ENCODE measurements at regions not wholly inside any gene's neighbourhood (a gene's known extent, or its start where the extent isn't known, plus 50 kb on each side); places are given as distances from the start of the nearest gene placed in this dataset.
"Not testable (repeated sequence)": the region's sequence is repeated elsewhere in the genome, so short reads cannot be mapped to it uniquely, and the experiment has no call there.

GRCh38 chr1:195327361-195327760 is 1280.9 kb downstream of the KCNT2 start:
- DNase-seq: no peak

- DNase-seq: no peak
These were observed 1281.9 kb downstream of the KCNT2 start for GRCh38 chr1:195326325-195326724.

- no peak for DNase-seq
These were observed 1283.1 kb downstream of the KCNT2 start for GRCh38 chr1:195325181-195325580.

DNA sequence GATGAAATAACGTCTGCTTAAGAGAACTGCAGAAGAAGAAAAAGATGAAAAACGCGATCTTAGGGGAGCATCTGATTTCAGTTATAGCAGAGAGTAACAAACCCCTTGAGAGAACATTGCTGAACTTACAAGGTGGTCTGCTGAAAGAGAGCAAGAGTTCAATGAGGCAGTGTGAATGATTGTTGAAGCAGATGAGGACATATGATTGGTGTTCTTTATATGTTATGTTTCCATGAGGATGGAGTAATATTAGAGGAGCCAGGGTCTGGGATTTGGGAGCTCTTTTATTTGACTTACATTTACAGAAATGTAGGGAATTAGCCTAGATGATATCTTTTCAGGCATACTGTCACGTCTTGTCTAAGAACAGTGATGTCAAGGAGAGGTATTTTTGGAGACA is 1302.0 kb downstream of the KCNT2 start:
- no peak for DNase-seq

DNA sequence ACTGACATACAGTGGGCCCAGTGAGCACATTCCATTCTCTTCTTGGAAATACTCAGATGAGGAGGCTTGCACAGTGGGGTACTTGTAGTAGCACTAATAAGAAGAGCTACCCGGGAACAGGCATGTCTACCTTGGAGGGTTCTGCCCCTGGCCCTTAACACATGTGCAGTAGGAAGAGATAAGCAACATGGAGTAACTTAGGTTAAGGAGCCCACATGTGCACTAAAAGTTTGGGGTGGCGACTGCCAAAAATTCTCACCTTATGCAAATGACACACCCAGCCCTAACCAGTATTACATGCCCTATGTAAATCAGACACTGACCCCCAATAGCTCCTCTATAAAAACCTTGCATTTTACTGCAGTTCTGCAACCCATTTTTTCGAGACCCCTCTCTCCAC is 1313.3 kb downstream of the KCNT2 start:
- DNase-seq: no peak

DNA sequence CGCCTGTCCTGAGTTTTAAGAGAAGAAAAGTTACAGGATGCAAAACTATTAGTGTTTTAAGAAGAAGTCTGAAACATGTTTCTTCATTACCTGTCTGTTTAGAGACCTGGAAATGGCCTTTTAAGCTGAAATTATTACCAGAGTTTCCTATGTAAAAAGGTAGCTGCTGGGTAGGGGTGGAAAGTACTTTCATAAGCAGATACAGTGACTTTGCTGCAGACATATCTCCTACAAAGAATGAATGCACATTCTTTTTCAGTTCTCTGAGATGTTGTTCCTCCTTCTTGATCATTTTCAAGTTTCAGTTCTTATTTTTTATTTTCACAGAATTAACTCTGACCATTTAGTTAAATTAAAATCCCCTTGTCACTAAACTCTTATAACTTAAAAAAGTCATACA is 1329.6 kb downstream of the KCNT2 start:
- no peak for DNase-seq

- no peak for DNase-seq
These were observed 1332.5 kb downstream of the KCNT2 start for GRCh38 chr1:195275710-195276109.

DNA sequence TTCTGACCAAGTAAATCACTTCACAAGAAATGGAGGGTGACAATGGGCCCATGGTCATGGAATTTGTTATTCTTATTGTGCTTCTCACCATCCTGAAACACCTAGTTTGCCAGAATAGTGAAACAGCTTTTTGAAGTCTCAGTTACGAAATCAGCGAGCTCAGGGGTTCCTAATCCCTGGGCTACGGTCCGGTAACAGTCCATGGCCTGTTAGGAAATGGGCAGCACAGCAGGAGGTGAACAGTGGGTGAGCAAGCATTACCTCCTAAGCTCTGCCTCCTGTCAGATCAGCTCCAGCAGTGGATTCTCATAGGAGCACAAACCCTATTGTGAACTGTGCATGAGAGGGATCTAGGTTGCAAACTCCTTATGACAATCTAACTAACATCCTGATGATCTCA is 1356.3 kb downstream of the KCNT2 start:
- no peak for DNase-seq

GRCh38 chr1:195243492-195243891 is 1364.7 kb downstream of the KCNT2 start:
- DNase-seq: no peak

DNA sequence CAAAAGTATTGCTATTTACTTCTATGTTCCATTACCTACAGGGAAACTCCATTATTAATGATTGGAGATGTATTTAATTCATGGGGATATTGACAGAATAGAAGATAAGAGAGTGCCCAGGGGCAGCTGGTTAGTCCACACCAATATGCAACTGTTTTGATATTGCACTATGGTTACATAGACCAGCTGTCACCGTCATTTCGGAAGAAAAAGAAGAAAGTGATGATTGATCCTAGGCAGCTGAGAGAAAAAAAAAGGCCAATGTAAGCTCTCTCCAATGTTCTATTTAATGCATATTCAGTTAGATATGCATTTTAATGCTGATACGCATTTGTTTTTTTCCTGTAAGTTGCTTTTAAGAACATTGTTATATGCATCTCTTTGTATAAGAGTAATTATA is 1367.2 kb downstream of the KCNT2 start:
- no peak for DNase-seq

DNA sequence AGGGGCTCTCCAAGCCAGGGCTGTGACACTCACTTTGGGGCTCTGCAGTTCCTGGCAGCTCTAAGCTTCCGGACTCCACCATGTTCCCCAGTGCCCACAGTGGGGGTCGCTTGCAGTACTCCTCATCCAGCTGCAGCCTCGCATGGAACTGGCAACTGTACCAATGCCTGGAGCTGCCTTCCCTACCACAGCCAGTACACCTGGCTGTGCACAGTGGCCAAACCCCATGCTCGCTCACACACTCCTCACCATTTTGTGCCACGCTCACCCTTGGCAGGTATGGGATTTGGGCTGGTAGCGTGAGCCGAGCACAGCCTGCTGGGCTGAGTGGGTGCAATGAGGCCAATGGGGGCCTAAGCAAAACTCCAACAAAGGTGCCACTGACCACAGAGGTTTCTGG is 1369.9 kb downstream of the KCNT2 start:
- DNase-seq: no peak

GRCh38 chr1:195236991-195237889 is 1371.0 kb downstream of the KCNT2 start:
- no peak for DNase-seq

DNA sequence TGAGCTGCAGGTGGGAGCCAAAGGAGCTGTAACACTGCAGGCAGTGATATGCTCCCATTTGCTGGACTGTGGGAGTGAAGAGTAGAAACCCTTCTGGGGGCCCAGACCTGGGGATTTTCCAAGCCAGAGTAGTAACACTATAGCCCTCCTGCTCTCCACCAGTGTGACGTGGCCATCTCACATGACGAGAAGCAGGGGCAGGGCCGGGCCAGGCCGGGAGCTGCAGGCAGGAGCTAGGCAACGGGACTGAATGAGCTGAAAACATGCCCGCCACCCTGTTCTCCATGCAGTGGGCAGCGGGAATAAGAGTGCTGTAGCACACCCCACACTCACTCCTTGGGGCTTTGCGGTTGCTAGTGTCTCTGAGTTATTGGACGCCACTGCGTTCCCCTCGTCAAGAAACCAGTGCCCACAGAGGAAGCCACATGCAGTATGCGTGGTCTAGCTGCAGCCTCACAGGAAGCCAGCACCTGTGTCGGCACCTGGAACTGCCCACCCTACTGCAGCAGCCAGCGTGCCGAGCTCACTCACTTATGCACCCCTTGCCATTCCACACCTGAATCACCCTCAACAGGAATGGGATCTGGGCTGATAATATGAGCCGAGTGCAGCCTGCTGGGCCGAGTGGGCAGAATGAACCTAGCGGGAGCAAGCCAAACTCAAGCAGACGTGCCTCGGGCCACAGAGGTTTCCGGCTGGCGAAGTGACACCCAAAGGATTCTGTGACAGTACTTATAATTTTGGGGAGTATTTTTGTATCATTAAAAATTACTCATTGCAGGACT is 1389.6 kb downstream of the KCNT2 start:
- DNase-seq: no peak

- no peak for DNase-seq
These were observed 1406.0 kb downstream of the KCNT2 start for GRCh38 chr1:195202241-195202640.

DNA sequence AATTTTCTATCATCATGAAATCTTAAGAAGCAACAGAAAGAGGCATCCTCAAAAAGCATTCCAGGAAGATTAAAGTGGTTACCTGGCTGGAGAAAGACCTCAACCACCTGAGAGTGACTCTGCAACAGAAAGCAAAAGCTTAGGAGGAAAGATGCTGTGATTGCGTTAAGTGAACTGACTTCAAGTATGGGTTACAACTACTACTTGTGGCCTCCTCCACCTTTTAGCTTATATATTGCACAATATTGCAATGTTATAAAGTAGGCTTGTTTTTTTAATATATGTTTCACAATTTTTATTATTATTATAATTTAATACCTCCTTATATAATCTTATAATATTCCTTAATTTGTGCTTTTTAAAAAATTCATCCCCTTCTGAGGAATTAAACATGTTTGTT is 1407.5 kb downstream of the KCNT2 start:
- DNase-seq: no peak

- DNase-seq: no peak
These were observed 1411.1 kb downstream of the KCNT2 start for GRCh38 chr1:195197116-195197515.

- no peak for DNase-seq
These were observed 1412.7 kb downstream of the KCNT2 start for GRCh38 chr1:195195423-195196057.

- no peak for DNase-seq
These were observed 1415.1 kb downstream of the KCNT2 start for GRCh38 chr1:195193134-195193533.

DNA sequence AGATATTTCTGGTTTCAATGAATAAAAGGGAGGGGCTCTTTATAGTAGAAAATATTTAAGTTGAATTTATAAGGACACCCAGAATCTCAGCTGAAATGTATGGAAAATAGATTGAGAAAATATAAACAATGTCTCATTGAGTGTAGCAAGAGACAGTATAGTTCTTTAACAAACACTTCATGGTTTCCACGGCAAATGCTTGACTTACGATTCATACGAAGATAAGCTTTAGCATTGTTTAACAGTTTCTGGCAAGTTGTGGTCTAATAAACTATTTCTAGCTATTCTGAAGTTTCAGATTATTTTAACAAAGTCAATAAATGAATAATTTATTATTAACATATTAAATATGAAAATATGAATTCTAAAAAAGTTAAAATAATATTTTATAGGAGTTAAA is 1419.4 kb downstream of the KCNT2 start:
- no peak for DNase-seq

DNA sequence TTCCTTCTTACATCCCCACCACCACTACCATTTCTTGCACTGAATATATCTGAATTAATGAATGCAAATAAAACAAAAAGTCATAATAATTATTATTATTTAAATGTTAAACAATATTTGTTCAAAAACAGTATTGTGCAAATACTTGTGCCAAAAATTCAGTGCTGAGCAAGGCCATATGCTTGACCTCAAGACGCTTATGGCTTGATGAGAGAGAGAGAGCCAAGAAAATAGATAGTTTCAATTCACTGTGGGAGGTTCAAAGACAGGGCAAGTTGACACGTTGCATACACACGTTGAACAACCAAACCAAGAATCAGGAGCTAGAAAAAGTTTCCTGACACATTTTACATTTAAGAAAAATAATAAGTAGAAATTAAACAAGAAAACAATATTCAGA is 1421.7 kb downstream of the KCNT2 start:
- no peak for DNase-seq

DNA sequence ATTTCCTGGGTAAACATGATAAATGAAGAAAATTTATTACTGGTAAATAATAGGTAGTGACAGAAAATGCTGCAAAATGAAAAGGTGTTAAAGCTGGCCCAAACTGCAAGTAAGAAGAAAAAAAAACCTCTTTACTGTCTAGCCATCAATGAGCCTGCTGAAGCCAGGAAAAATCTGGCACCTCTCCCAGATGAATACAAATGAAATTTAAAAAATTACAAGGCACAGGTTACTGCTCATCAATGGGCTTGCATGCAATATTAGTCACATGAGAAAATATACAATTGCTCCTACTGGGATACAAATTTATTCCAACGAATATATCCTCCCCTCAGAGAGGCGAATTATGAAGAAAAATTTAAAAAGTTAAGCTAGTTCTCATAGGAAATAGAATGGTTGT is 1422.5 kb downstream of the KCNT2 start:
- no peak for DNase-seq

- no peak for DNase-seq
These were observed 1422.9 kb downstream of the KCNT2 start for GRCh38 chr1:195185321-195185720.

GRCh38 chr1:195173753-195174152 is 1434.5 kb downstream of the KCNT2 start:
- no peak for DNase-seq

- not testable (repeated sequence) for DNase-seq
These were observed 1448.4 kb downstream of the KCNT2 start for GRCh38 chr1:195159795-195160194.
